ENCODE measurements at regions not wholly inside any gene's neighbourhood (a gene's known extent, or its start where the extent isn't known, plus 50 kb on each side); places are given as distances from the start of the nearest gene placed in this dataset.

- no peak for TF ChIP-seq CTCF (IDR thresholded peaks at IDR 0.05)
- no peak for TF ChIP-seq POLR2A (IDR thresholded peaks at IDR 0.05)
- TF ChIP-seq POLR2AphosphoS5 (IDR thresholded peaks at IDR 0.05; ENCODE audit: insufficient read depth in 1 of 2, low read depth in 1 of 2): no peak
These were observed 196.8 kb upstream of the RPS6KA3 start for GRCh38 chrX:20463296-20464075.
